WTC11 (cell line): ENCODE measurements at regions not wholly inside any gene's neighbourhood (a gene's known extent, or its start where the extent isn't known, plus 50 kb on each side); places are given as distances from the start of the nearest gene placed in this dataset.

Source experiments
- ATAC-seq: fragments of 200-7000 bp; cut with Tn5 transposase; 2 replicates; pipeline ENCODE4 v1.10.0; 2021; ENCODE audit warnings: mild to moderate bottlenecking, moderate library complexity
- CTCF ChIA-PET: fragments of 300-600 bp; sonication (Branson Sonifier 250); formaldehyde crosslinking; loops from one replicate; lab custom pipeline; 2021; ENCODE audit warnings: antibody characterized with exemption; lab: Charles Lee
- POLR2A ChIA-PET: fragments of 350-600 bp; sonication (Branson Sonifier 250); formaldehyde crosslinking; loops from one replicate; lab custom pipeline; 2021; ENCODE audit warnings: antibody characterized with exemption; lab: Charles Lee
- DNase-seq: peaks from one replicate; pipeline ENCODE4 v3.0.0; 2021; ENCODE audit warnings: low spot score
- H3K27ac Mint-ChIP-seq: 2 replicates; pipeline ENCODE4 v1.8.0; 2021; ENCODE audit warnings: mixed read lengths
- H3K27me3 Mint-ChIP-seq: 2 replicates; pipeline ENCODE4 v1.8.0; 2021; ENCODE audit warnings: low read depth, mild to moderate bottlenecking, moderate library complexity, mixed read lengths
- H3K36me3 Mint-ChIP-seq: 2 replicates; pipeline ENCODE4 v1.8.0; 2021; ENCODE audit warnings: mixed read lengths
- H3K4me1 Mint-ChIP-seq: 2 replicates; pipeline ENCODE4 v1.8.0; 2022; ENCODE audit warnings: mixed read lengths
- H3K4me3 Mint-ChIP-seq: 2 replicates; pipeline ENCODE4 v1.8.0; 2021; ENCODE audit warnings: mild to moderate bottlenecking, moderate library complexity, mixed read lengths
- H3K9me3 Mint-ChIP-seq: 2 replicates; pipeline ENCODE4 v1.8.0; 2021; ENCODE audit warnings: mixed read lengths
- CBFB ChIP-seq: sonication (generic); formaldehyde crosslinking; IDR thresholded peaks from 2 replicates; pipeline ENCODE4 v1.8.1; 2022; ENCODE audit warnings: mild to moderate bottlenecking, low read depth, missing genetic modification reagents
- FOXK1 ChIP-seq: sonication (generic); formaldehyde crosslinking; IDR thresholded peaks from 2 replicates; pipeline ENCODE4 v1.8.0; 2022; ENCODE audit warnings: mild to moderate bottlenecking, moderate library complexity, missing genetic modification reagents
- GABPB1 ChIP-seq: sonication (generic); formaldehyde crosslinking; IDR thresholded peaks from 2 replicates; pipeline ENCODE4 v1.8.1; 2023; ENCODE audit warnings: mild to moderate bottlenecking, missing genetic modification reagents
- GRHL2 ChIP-seq: fragments of 250-450 bp; sonication (Bioruptor Pico); IDR thresholded peaks from 2 replicates; pipeline ENCODE4 v1.8.0; 2022; ENCODE audit warnings: mild to moderate bottlenecking, moderate library complexity; ENCODE audit not compliant: insufficient replicate concordance, severe bottlenecking
- NFE2L1 ChIP-seq: sonication (generic); formaldehyde crosslinking; IDR thresholded peaks from 2 replicates; pipeline ENCODE4 v1.8.1; 2023; ENCODE audit warnings: missing genetic modification reagents
- NFYB ChIP-seq: sonication (generic); formaldehyde crosslinking; conservative IDR thresholded peaks from 2 replicates; pipeline ENCODE4 v1.8.0; 2022; ENCODE audit warnings: low read depth, missing genetic modification reagents
- PRRX2 ChIP-seq: fragments of 250-450 bp; sonication (Bioruptor Pico); IDR thresholded peaks from 2 replicates; pipeline ENCODE4 v1.8.0; 2021; ENCODE audit warnings: mild to moderate bottlenecking
- RELA ChIP-seq: sonication (generic); formaldehyde crosslinking; IDR thresholded peaks from 2 replicates; pipeline ENCODE4 v1.8.1; 2022; ENCODE audit warnings: missing genetic modification reagents, mild to moderate bottlenecking, borderline replicate concordance
- RORB ChIP-seq: fragments of 250-450 bp; sonication (Bioruptor Pico); IDR thresholded peaks from 2 replicates; pipeline ENCODE4 v1.9.0; 2021; ENCODE audit warnings: mild to moderate bottlenecking
- SOX15 ChIP-seq: fragments of 250-450 bp; sonication (Bioruptor Pico); IDR thresholded peaks from 2 replicates; pipeline ENCODE4 v1.9.0; 2021; ENCODE audit warnings: mild to moderate bottlenecking
- TEAD1 ChIP-seq: sonication (generic); formaldehyde crosslinking; IDR thresholded peaks from 2 replicates; pipeline ENCODE4 v1.8.0; 2022; ENCODE audit warnings: mild to moderate bottlenecking, missing genetic modification reagents
- TEAD4 ChIP-seq: sonication (generic); formaldehyde crosslinking; IDR thresholded peaks from 2 replicates; pipeline ENCODE4 v1.8.0; 2022; ENCODE audit warnings: mild to moderate bottlenecking, missing genetic modification reagents
- ZBTB21 ChIP-seq: sonication (generic); formaldehyde crosslinking; IDR thresholded peaks from 2 replicates; pipeline ENCODE4 v1.8.1; 2023; ENCODE audit warnings: mild to moderate bottlenecking, missing genetic modification reagents, borderline replicate concordance
- ZNF219 ChIP-seq: sonication (generic); formaldehyde crosslinking; IDR thresholded peaks from 2 replicates; pipeline ENCODE4 v1.8.0; 2023; ENCODE audit warnings: missing genetic modification reagents, mild to moderate bottlenecking, borderline replicate concordance
- ZNF317 ChIP-seq: sonication (generic); formaldehyde crosslinking; IDR thresholded peaks from 2 replicates; pipeline ENCODE4 v1.8.1; 2023; ENCODE audit warnings: low read depth, mild to moderate bottlenecking, moderate library complexity, missing genetic modification reagents, borderline replicate concordance
- ZNF423 ChIP-seq: fragments of 250-450 bp; sonication (Bioruptor Pico); IDR thresholded peaks from 2 replicates; pipeline ENCODE4 v2.1.2; 2022; ENCODE audit warnings: mild to moderate bottlenecking, moderate library complexity
- ZNF671 ChIP-seq: fragments of 250-450 bp; sonication (Bioruptor Pico); IDR thresholded peaks from 2 replicates; pipeline ENCODE4 v1.8.0; 2021; ENCODE audit warnings: mild to moderate bottlenecking
- TF ChIP-seq, protein P1 (sequence below): fragments of 250-450 bp; sonication (Bioruptor Pico); IDR thresholded peaks from 2 replicates; pipeline ENCODE4 v1.8.0; 2021; ENCODE audit warnings: mild to moderate bottlenecking
- TF ChIP-seq, protein P2 (sequence below): fragments of 200-600 bp; IDR thresholded peaks from 2 replicates; pipeline ENCODE4 v1.8.0; 2022; ENCODE audit warnings: antibody characterized with exemption
- TF ChIP-seq, protein P3 (sequence below): sonication (generic); formaldehyde crosslinking; IDR thresholded peaks from 2 replicates; pipeline ENCODE4 v1.8.0; 2022; ENCODE audit warnings: missing genetic modification reagents
- TF ChIP-seq, protein P4 (sequence below): fragments of 250-450 bp; sonication (Bioruptor Pico); IDR thresholded peaks from 2 replicates; pipeline ENCODE4 v1.9.0; 2021; ENCODE audit warnings: mild to moderate bottlenecking
- TF ChIP-seq, protein P5 (sequence below): fragments of 250-450 bp; sonication (Bioruptor Pico); conservative IDR thresholded peaks from 2 replicates; pipeline ENCODE4 v1.9.0; 2021; ENCODE audit warnings: mild to moderate bottlenecking
- TF ChIP-seq, protein P6 (sequence below): sonication (generic); formaldehyde crosslinking; IDR thresholded peaks from 2 replicates; pipeline ENCODE4 v1.8.1; 2022; ENCODE audit warnings: mild to moderate bottlenecking, missing genetic modification reagents, moderate library complexity, borderline replicate concordance

DNA sequence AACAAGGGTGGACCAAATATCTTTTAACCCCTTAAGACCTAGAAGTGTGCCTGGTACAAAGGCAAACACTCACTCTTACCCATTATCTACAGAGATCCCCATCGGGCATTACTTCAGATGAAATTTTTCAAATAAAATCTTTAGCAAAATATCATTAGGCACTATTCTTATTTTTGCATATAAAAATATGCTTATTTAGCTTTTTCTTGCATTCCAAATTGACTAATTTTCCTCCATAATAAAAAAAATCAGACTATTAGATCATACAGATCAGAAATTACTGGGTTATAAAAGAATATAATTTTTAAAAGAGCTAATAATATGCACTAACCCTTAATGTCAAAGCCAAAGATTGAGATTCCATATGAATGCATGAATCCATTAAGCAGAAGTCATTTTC is 178.7 kb upstream of the SLC30A5 start:
- TF ChIP-seq NFE2L1 (no peak), CBFB (CRISPR knock-in tag) (no peak), NFYB (CRISPR knock-in tag) (no peak), RELA (CRISPR knock-in tag) (no peak), SOX15 (CRISPR knock-in tag) (no peak), ZNF219 (CRISPR knock-in tag) (no peak)
- TF ChIP-seq, protein P1, sequence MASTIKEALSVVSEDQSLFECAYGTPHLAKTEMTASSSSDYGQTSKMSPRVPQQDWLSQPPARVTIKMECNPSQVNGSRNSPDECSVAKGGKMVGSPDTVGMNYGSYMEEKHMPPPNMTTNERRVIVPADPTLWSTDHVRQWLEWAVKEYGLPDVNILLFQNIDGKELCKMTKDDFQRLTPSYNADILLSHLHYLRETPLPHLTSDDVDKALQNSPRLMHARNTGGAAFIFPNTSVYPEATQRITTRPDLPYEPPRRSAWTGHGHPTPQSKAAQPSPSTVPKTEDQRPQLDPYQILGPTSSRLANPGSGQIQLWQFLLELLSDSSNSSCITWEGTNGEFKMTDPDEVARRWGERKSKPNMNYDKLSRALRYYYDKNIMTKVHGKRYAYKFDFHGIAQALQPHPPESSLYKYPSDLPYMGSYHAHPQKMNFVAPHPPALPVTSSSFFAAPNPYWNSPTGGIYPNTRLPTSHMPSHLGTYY (CRISPR knock-in tag): no peak
- TF ChIP-seq, protein P2, sequence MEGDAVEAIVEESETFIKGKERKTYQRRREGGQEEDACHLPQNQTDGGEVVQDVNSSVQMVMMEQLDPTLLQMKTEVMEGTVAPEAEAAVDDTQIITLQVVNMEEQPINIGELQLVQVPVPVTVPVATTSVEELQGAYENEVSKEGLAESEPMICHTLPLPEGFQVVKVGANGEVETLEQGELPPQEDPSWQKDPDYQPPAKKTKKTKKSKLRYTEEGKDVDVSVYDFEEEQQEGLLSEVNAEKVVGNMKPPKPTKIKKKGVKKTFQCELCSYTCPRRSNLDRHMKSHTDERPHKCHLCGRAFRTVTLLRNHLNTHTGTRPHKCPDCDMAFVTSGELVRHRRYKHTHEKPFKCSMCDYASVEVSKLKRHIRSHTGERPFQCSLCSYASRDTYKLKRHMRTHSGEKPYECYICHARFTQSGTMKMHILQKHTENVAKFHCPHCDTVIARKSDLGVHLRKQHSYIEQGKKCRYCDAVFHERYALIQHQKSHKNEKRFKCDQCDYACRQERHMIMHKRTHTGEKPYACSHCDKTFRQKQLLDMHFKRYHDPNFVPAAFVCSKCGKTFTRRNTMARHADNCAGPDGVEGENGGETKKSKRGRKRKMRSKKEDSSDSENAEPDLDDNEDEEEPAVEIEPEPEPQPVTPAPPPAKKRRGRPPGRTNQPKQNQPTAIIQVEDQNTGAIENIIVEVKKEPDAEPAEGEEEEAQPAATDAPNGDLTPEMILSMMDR: no peak
- TF ChIP-seq, all 79 proteins: peak for 0
- H3K36me3 Mint-ChIP-seq: peaks cover 44% of the 10 kb centered on the region
- peaks cover 3% of the 10 kb centered on the region; the same call in 1 of the 2 replicates for H3K27me3 Mint-ChIP-seq
- H3K4me3 Mint-ChIP-seq: no peak overlapping the region
- peaks cover 17% of the 10 kb centered on the region for H3K4me1 Mint-ChIP-seq
- no peak for DNase-seq
- H3K9me3 Mint-ChIP-seq: peaks cover 38% of the 10 kb centered on the region
- ChIA-PET POLR2A (no interaction called here), CTCF (no interaction called here)
- H3K27ac Mint-ChIP-seq: no peak overlapping the region
- ATAC-seq: no peak

DNA sequence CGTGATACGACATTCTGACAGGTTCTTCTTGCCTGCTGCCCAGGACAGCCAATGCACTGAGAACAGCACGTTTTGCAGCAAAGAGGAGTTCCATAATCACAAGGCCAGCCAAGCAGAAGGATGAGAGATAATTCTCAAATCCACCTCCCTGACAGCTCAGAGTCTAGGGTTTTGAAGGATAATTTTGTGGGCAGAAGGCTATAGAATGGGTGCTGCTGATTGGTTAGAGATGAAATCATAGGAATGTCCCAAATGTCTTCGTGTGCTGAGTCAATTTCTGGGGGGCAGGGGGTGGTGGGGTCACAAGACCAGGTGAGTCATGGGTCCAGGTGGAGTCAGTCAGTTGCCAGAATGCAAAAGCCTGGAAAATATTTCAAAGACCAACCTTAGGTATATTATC is 175.5 kb upstream of the SLC30A5 start:
- ATAC-seq (no peak), DNase-seq (no peak)
- POLR2A ChIA-PET: no interaction called here
- Mint-ChIP-seq H3K27me3 (peaks cover 3% of the 10 kb centered on the region; the same call in 1 of the 2 replicates), H3K4me3 (no peak overlapping the region), H3K27ac (no peak overlapping the region), H3K36me3 (peaks cover 51% of the 10 kb centered on the region), H3K9me3 (peaks cover 47% of the 10 kb centered on the region), H3K4me1 (peaks cover 34% of the 10 kb centered on the region)
- CTCF ChIA-PET: no interaction called here
- TF ChIP-seq TEAD1 (CRISPR knock-in tag): no peak
- no peak for TF ChIP-seq ZBTB21 (CRISPR knock-in tag)
- TF ChIP-seq, protein P3, sequence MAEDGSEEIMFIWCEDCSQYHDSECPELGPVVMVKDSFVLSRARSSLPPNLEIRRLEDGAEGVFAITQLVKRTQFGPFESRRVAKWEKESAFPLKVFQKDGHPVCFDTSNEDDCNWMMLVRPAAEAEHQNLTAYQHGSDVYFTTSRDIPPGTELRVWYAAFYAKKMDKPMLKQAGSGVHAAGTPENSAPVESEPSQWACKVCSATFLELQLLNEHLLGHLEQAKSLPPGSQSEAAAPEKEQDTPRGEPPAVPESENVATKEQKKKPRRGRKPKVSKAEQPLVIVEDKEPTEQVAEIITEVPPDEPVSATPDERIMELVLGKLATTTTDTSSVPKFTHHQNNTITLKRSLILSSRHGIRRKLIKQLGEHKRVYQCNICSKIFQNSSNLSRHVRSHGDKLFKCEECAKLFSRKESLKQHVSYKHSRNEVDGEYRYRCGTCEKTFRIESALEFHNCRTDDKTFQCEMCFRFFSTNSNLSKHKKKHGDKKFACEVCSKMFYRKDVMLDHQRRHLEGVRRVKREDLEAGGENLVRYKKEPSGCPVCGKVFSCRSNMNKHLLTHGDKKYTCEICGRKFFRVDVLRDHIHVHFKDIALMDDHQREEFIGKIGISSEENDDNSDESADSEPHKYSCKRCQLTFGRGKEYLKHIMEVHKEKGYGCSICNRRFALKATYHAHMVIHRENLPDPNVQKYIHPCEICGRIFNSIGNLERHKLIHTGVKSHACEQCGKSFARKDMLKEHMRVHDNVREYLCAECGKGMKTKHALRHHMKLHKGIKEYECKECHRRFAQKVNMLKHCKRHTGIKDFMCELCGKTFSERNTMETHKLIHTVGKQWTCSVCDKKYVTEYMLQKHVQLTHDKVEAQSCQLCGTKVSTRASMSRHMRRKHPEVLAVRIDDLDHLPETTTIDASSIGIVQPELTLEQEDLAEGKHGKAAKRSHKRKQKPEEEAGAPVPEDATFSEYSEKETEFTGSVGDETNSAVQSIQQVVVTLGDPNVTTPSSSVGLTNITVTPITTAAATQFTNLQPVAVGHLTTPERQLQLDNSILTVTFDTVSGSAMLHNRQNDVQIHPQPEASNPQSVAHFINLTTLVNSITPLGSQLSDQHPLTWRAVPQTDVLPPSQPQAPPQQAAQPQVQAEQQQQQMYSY: no peak
- no peak for TF ChIP-seq TEAD4
- TF ChIP-seq, protein P4, sequence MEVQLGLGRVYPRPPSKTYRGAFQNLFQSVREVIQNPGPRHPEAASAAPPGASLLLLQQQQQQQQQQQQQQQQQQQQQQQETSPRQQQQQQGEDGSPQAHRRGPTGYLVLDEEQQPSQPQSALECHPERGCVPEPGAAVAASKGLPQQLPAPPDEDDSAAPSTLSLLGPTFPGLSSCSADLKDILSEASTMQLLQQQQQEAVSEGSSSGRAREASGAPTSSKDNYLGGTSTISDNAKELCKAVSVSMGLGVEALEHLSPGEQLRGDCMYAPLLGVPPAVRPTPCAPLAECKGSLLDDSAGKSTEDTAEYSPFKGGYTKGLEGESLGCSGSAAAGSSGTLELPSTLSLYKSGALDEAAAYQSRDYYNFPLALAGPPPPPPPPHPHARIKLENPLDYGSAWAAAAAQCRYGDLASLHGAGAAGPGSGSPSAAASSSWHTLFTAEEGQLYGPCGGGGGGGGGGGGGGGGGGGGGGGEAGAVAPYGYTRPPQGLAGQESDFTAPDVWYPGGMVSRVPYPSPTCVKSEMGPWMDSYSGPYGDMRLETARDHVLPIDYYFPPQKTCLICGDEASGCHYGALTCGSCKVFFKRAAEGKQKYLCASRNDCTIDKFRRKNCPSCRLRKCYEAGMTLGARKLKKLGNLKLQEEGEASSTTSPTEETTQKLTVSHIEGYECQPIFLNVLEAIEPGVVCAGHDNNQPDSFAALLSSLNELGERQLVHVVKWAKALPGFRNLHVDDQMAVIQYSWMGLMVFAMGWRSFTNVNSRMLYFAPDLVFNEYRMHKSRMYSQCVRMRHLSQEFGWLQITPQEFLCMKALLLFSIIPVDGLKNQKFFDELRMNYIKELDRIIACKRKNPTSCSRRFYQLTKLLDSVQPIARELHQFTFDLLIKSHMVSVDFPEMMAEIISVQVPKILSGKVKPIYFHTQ (CRISPR knock-in tag): no peak
- TF ChIP-seq, protein P5, sequence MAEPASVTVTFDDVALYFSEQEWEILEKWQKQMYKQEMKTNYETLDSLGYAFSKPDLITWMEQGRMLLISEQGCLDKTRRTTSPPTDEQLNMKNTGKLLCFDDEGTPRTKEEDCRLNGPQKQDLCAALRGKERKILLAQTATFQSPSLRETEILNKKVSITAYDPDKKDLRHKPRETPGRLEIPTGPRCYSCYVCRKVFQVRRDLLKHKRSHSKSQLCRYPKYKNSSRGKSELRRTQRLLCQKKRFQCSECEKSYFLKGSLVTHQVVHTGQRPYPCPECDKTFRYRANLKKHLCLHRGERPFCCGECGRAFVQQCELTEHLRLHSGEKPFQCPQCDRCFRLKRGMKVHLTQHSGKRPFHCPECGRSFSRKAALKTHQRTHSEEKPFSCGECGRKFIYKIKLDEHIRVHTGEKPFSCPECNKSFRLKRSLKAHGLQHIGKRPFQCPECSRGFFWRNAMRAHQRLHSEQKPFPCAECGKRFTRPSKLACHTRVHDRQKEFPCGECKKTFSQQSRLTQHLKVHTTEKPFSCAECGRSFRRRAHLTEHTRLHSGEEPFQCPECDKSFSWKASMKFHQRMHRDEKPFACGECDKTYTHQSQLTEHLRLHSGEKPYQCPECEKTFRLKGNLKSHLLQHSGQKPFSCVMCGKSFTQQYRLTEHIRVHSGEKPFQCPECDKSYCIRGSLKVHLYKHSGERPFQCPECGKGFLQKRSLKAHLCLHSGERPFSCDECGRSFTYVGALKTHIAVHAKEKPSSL: no peak
- no peak for TF ChIP-seq RORB (CRISPR knock-in tag)
- TF ChIP-seq, protein P6, sequence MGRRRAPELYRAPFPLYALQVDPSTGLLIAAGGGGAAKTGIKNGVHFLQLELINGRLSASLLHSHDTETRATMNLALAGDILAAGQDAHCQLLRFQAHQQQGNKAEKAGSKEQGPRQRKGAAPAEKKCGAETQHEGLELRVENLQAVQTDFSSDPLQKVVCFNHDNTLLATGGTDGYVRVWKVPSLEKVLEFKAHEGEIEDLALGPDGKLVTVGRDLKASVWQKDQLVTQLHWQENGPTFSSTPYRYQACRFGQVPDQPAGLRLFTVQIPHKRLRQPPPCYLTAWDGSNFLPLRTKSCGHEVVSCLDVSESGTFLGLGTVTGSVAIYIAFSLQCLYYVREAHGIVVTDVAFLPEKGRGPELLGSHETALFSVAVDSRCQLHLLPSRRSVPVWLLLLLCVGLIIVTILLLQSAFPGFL (CRISPR knock-in tag): no peak
- TF ChIP-seq GRHL2 (CRISPR knock-in tag): no peak
- no peak for TF ChIP-seq ZNF317
- TF ChIP-seq ZNF671 (CRISPR knock-in tag): no peak
- TF ChIP-seq PRRX2 (CRISPR knock-in tag): no peak
- TF ChIP-seq ZNF423 (CRISPR knock-in tag): no peak
- no peak for TF ChIP-seq GABPB1 (CRISPR knock-in tag)
- no peak for TF ChIP-seq FOXK1
